ENCODE measurements at regions not wholly inside any gene's neighbourhood (a gene's known extent, or its start where the extent isn't known, plus 50 kb on each side); places are given as distances from the start of the nearest gene placed in this dataset.

- Histone ChIP-seq H3K4me3 (ENCODE audit: insufficient read depth in 1 of 2, low read depth in 1 of 2, low read length in 2 of 2) (no peak overlapping the region), H3K9ac (ENCODE audit: low read length) (no peak overlapping the region), H2BK15ac (ENCODE audit: low read depth, poor library complexity, severe bottlenecking) (no peak overlapping the region), H3K23ac (ENCODE audit: low read length in 2 of 2) (no peak overlapping the region), H3K14ac (ENCODE audit: low read length in 2 of 2) (no peak overlapping the region), H4K91ac (ENCODE audit: low read length) (no peak overlapping the region), H3K27ac (ENCODE audit: low read length, poor library complexity, severe bottlenecking) (no peak overlapping the region), H2BK5ac (ENCODE audit: low read depth, low read length, poor library complexity, severe bottlenecking) (no peak overlapping the region), H3K4me2 (ENCODE audit: low read length, poor library complexity, severe bottlenecking) (no peak overlapping the region), H2BK120ac (ENCODE audit: low read depth, low read length) (no peak overlapping the region), H2BK12ac (ENCODE audit: low read length in 2 of 2) (no peak overlapping the region), H3K18ac (ENCODE audit: low read depth in 1 of 2, low read length in 2 of 2) (no peak overlapping the region), H3K4ac (ENCODE audit: low read depth in 1 of 2, low read length in 2 of 2) (no peak overlapping the region), H2AK5ac (ENCODE audit: low read length, severe bottlenecking) (no peak overlapping the region), H3K27me3 (ENCODE audit: control insufficient read depth in 1 of 2, insufficient read depth in 1 of 2, low read length in 2 of 2) (no peaks in the 10 kb centered on the region), H3K9me3 (ENCODE audit: control insufficient read depth, low read length) (no peaks in the 10 kb centered on the region), H2AFZ (ENCODE audit: low read depth, low read length) (no peak overlapping the region), H4K8ac (ENCODE audit: low read length) (no peak overlapping the region), H3K36me3 (ENCODE audit: control insufficient read depth in 1 of 2, insufficient read depth in 2 of 2, low read depth in 1 of 2, low read length in 2 of 2) (no peaks in the 10 kb centered on the region), H3K4me1 (ENCODE audit: control insufficient read depth, insufficient read depth, low read depth, low read length) (no peaks in the 10 kb centered on the region), H3K79me1 (replicated peaks; ENCODE audit: low read length, poor library complexity, severe bottlenecking) (no peaks in the 10 kb centered on the region)
- 83% methylated on average over 1 of the region's 1 CpG for WGBS
- no peak for DNase-seq
Measured at GRCh38 chr22:34299496-34299895, 379.2 kb upstream of the LARGE1 start.

- H3K23ac ChIP-seq (ENCODE audit: low read length in 2 of 2), result no peak overlapping the region
- H2BK15ac ChIP-seq (ENCODE audit: low read depth, poor library complexity, severe bottlenecking), result no peak overlapping the region
- no peak overlapping the region for H4K91ac ChIP-seq (ENCODE audit: low read length)
- H3K36me3 ChIP-seq (ENCODE audit: control insufficient read depth in 1 of 2, insufficient read depth in 2 of 2, low read depth in 1 of 2, low read length in 2 of 2), result no peaks in the 10 kb centered on the region
- H3K27ac ChIP-seq (ENCODE audit: low read length, poor library complexity, severe bottlenecking), result no peak overlapping the region
- DNase-seq, result no peak
- H3K27me3 ChIP-seq (ENCODE audit: control insufficient read depth in 1 of 2, insufficient read depth in 1 of 2, low read length in 2 of 2), result no peaks in the 10 kb centered on the region
- no peak overlapping the region for H2AFZ ChIP-seq (ENCODE audit: low read depth, low read length)
- H3K4me1 ChIP-seq (ENCODE audit: control insufficient read depth, insufficient read depth, low read depth, low read length), result no peaks in the 10 kb centered on the region
- no peak overlapping the region for H4K8ac ChIP-seq (ENCODE audit: low read length)
- no peak overlapping the region for H3K14ac ChIP-seq (ENCODE audit: low read length in 2 of 2)
- no peaks in the 10 kb centered on the region for H3K9me3 ChIP-seq (ENCODE audit: control insufficient read depth, low read length)
- no peak overlapping the region for H2AK5ac ChIP-seq (ENCODE audit: low read length, severe bottlenecking)
- H3K4me3 ChIP-seq (ENCODE audit: insufficient read depth in 1 of 2, low read depth in 1 of 2, low read length in 2 of 2), result no peak overlapping the region
- no peak overlapping the region for H2BK120ac ChIP-seq (ENCODE audit: low read depth, low read length)
- no peak overlapping the region for H3K18ac ChIP-seq (ENCODE audit: low read depth in 1 of 2, low read length in 2 of 2)
- H3K9ac ChIP-seq (ENCODE audit: low read length), result no peak overlapping the region
- H2BK12ac ChIP-seq (ENCODE audit: low read length in 2 of 2), result no peak overlapping the region
- H3K4me2 ChIP-seq (ENCODE audit: low read length, poor library complexity, severe bottlenecking), result no peak overlapping the region
- no peak overlapping the region for H3K4ac ChIP-seq (ENCODE audit: low read depth in 1 of 2, low read length in 2 of 2)
- H2BK5ac ChIP-seq (ENCODE audit: low read depth, low read length, poor library complexity, severe bottlenecking), result no peak overlapping the region
- no peaks in the 10 kb centered on the region for H3K79me1 ChIP-seq (replicated peaks; ENCODE audit: low read length, poor library complexity, severe bottlenecking)
Measured at GRCh38 chr22:34301569-34301968, 381.3 kb upstream of the LARGE1 start.

- H3K4me1 ChIP-seq (ENCODE audit: control insufficient read depth, insufficient read depth, low read depth, low read length), result no peaks in the 10 kb centered on the region
- no peaks in the 10 kb centered on the region for H3K36me3 ChIP-seq (ENCODE audit: control insufficient read depth in 1 of 2, insufficient read depth in 2 of 2, low read depth in 1 of 2, low read length in 2 of 2)
- no peak overlapping the region for H3K4me2 ChIP-seq (ENCODE audit: low read length, poor library complexity, severe bottlenecking)
- no peak overlapping the region for H3K14ac ChIP-seq (ENCODE audit: low read length in 2 of 2)
- WGBS, result 63% methylated on average over 2 of the region's 3 CpGs
- H3K79me1 ChIP-seq (replicated peaks; ENCODE audit: low read length, poor library complexity, severe bottlenecking), result no peaks in the 10 kb centered on the region
- H2AFZ ChIP-seq (ENCODE audit: low read depth, low read length), result no peak overlapping the region
- H2BK5ac ChIP-seq (ENCODE audit: low read depth, low read length, poor library complexity, severe bottlenecking), result no peak overlapping the region
- H2BK12ac ChIP-seq (ENCODE audit: low read length in 2 of 2), result no peak overlapping the region
- H2BK120ac ChIP-seq (ENCODE audit: low read depth, low read length), result no peak overlapping the region
- H2AK5ac ChIP-seq (ENCODE audit: low read length, severe bottlenecking), result no peak overlapping the region
- no peaks in the 10 kb centered on the region for H3K9me3 ChIP-seq (ENCODE audit: control insufficient read depth, low read length)
- no peak overlapping the region for H3K18ac ChIP-seq (ENCODE audit: low read depth in 1 of 2, low read length in 2 of 2)
- DNase-seq, result no peak
- no peak overlapping the region for H3K4me3 ChIP-seq (ENCODE audit: insufficient read depth in 1 of 2, low read depth in 1 of 2, low read length in 2 of 2)
- no peaks in the 10 kb centered on the region for H3K27me3 ChIP-seq (ENCODE audit: control insufficient read depth in 1 of 2, insufficient read depth in 1 of 2, low read length in 2 of 2)
- no peak overlapping the region for H4K91ac ChIP-seq (ENCODE audit: low read length)
- no peak overlapping the region for H3K27ac ChIP-seq (ENCODE audit: low read length, poor library complexity, severe bottlenecking)
- no peak overlapping the region for H3K9ac ChIP-seq (ENCODE audit: low read length)
- H3K23ac ChIP-seq (ENCODE audit: low read length in 2 of 2), result no peak overlapping the region
- no peak overlapping the region for H2BK15ac ChIP-seq (ENCODE audit: low read depth, poor library complexity, severe bottlenecking)
- no peak overlapping the region for H4K8ac ChIP-seq (ENCODE audit: low read length)
- H3K4ac ChIP-seq (ENCODE audit: low read depth in 1 of 2, low read length in 2 of 2), result no peak overlapping the region
Measured at GRCh38 chr22:34303656-34304055, 383.4 kb upstream of the LARGE1 start.

GRCh38 chr22:34306361-34306760 is 386.1 kb upstream of the LARGE1 start:
- no peak for DNase-seq
- no peaks in the 10 kb centered on the region for H3K27me3 ChIP-seq (ENCODE audit: control insufficient read depth in 1 of 2, insufficient read depth in 1 of 2, low read length in 2 of 2)
- no peak overlapping the region for H3K4me2 ChIP-seq (ENCODE audit: low read length, poor library complexity, severe bottlenecking)
- no peak overlapping the region for H4K8ac ChIP-seq (ENCODE audit: low read length)
- no peak overlapping the region for H3K9ac ChIP-seq (ENCODE audit: low read length)
- H3K18ac ChIP-seq (ENCODE audit: low read depth in 1 of 2, low read length in 2 of 2), result no peak overlapping the region
- H3K4me1 ChIP-seq (ENCODE audit: control insufficient read depth, insufficient read depth, low read depth, low read length), result no peaks in the 10 kb centered on the region
- WGBS, result 69% methylated on average over 2 of the region's 2 CpGs
- H3K4me3 ChIP-seq (ENCODE audit: insufficient read depth in 1 of 2, low read depth in 1 of 2, low read length in 2 of 2), result no peak overlapping the region
- no peak overlapping the region for H3K23ac ChIP-seq (ENCODE audit: low read length in 2 of 2)
- H2BK12ac ChIP-seq (ENCODE audit: low read length in 2 of 2), result no peak overlapping the region
- H2BK120ac ChIP-seq (ENCODE audit: low read depth, low read length), result no peak overlapping the region
- H2BK15ac ChIP-seq (ENCODE audit: low read depth, poor library complexity, severe bottlenecking), result no peak overlapping the region
- H2BK5ac ChIP-seq (ENCODE audit: low read depth, low read length, poor library complexity, severe bottlenecking), result no peak overlapping the region
- H2AFZ ChIP-seq (ENCODE audit: low read depth, low read length), result no peak overlapping the region
- no peaks in the 10 kb centered on the region for H3K79me1 ChIP-seq (replicated peaks; ENCODE audit: low read length, poor library complexity, severe bottlenecking)
- no peak overlapping the region for H3K4ac ChIP-seq (ENCODE audit: low read depth in 1 of 2, low read length in 2 of 2)
- no peak overlapping the region for H4K91ac ChIP-seq (ENCODE audit: low read length)
- H3K36me3 ChIP-seq (ENCODE audit: control insufficient read depth in 1 of 2, insufficient read depth in 2 of 2, low read depth in 1 of 2, low read length in 2 of 2), result no peaks in the 10 kb centered on the region
- no peak overlapping the region for H3K14ac ChIP-seq (ENCODE audit: low read length in 2 of 2)
- no peaks in the 10 kb centered on the region for H3K9me3 ChIP-seq (ENCODE audit: control insufficient read depth, low read length)
- no peak overlapping the region for H3K27ac ChIP-seq (ENCODE audit: low read length, poor library complexity, severe bottlenecking)
- H2AK5ac ChIP-seq (ENCODE audit: low read length, severe bottlenecking), result no peak overlapping the region

Data from mesenchymal stem cell (in vitro differentiated cells and primary cell).